HFF-Myc (cell line): ENCODE measurements at regions not wholly inside any gene's neighbourhood (a gene's known extent, or its start where the extent isn't known, plus 50 kb on each side); places are given as distances from the start of the nearest gene placed in this dataset.

Source experiments
- DNase-seq: peaks from one replicate; pipeline ENCODE4 v3.0.0-alpha.2; 2011; ENCODE audit warnings: low read depth; ENCODE audit errors: extremely low read depth
- H3K4me3 ChIP-seq: replicated peaks from 2 replicates; pipeline ENCODE4 v1.5.1; 2011; ENCODE audit warnings: low read depth, mild to moderate bottlenecking, control low read depth, low read length
- CTCF ChIP-seq: IDR thresholded peaks from 2 replicates; pipeline ENCODE4 v1.5.1; 2012; ENCODE audit warnings: mild to moderate bottlenecking, low read depth, low read length, control low read depth; ENCODE audit errors: missing control alignments

GRCh38 chr9:75226403-75227139 lies 138.3 kb downstream of the OSTF1 start:
- DNase-seq = no peak
- no peak for TF ChIP-seq CTCF
- no peak overlapping the region for H3K4me3 ChIP-seq

DNA sequence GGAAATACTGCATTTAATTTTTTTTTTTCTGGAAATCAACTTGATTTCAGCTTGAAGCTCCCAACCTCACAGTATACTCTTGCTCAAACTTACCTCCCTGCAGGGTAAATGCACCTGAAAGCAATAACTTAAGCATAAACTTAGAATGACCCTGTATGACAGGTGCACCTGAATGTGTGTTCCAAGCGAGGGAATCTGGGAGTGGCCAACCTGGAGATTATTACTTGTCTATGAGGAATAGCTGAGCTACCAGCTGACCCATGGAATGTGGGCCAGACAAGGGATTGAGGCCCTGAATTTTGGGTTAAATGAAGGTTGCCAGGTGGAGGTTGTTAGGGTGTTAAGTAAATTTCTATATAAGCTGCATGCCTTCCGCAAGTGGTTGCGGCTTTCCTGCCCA lies 140.6 kb downstream of the OSTF1 start:
- no peak for DNase-seq
- no peak for TF ChIP-seq CTCF
- no peak overlapping the region for H3K4me3 ChIP-seq

- no peak overlapping the region for H3K4me3 ChIP-seq
- no peak for DNase-seq
- no peak for TF ChIP-seq CTCF
Measured at GRCh38 chr9:75229605-75230332, 141.5 kb downstream of the OSTF1 start.

- no peak overlapping the region for H3K4me3 ChIP-seq
- DNase-seq = no peak
- no peak for TF ChIP-seq CTCF
Measured at GRCh38 chr9:75230469-75230868, 142.2 kb downstream of the OSTF1 start.

DNA sequence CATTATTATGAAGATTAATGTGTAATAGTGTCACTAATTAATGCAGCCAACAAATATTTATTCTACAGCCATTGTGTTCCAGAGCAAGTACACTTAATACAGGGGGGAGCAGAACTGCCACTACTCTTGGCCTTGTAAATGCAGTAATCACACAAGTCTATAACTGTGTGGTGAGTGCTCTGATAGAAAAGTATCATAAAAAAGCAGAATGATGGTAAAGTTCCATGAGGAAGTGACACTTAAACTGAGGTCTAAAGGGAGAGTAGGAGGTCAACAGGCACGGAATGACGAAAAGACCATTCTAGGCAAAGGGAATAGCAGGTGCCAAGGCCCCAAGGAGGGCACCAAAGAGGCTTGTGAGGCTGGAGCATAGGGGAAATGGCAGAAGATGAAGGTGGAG lies 142.9 kb downstream of the OSTF1 start:
- DNase-seq = no peak
- no peak overlapping the region for H3K4me3 ChIP-seq
- no peak for TF ChIP-seq CTCF

GRCh38 chr9:75233011-75233410 lies 144.7 kb downstream of the OSTF1 start:
- H3K4me3 ChIP-seq = no peak overlapping the region
- TF ChIP-seq CTCF = no peak

More at GRCh38 chr9:75233011-75233410, 144.7 kb downstream of the OSTF1 start:
- no peak for DNase-seq
